Mesothelial cell of epicardium (in vitro differentiated cells): ENCODE measurements at regions not wholly inside any gene's neighbourhood (a gene's known extent, or its start where the extent isn't known, plus 50 kb on each side); places are given as distances from the start of the nearest gene placed in this dataset.

ENCODE experiments used
- DNase-seq, 2 experiments: peaks; one replicate each; pipeline ENCODE4 v3.0.0; 2021; ENCODE audit warnings: low spot score in 2 of 2; ENCODE audit not compliant: unreplicated experiment in 2 of 2
- H3K27ac Mint-ChIP-seq: 2 replicates; pipeline ENCODE4 v1.8.0; 2021; ENCODE audit warnings: mixed read lengths
- H3K27me3 Mint-ChIP-seq: 2 replicates; pipeline ENCODE4 v1.8.0; 2021; ENCODE audit warnings: low read depth, mixed read lengths
- H3K36me3 Mint-ChIP-seq: 2 replicates; pipeline ENCODE4 v1.8.0; 2021; ENCODE audit warnings: mixed read lengths
- H3K4me1 Mint-ChIP-seq: 2 replicates; pipeline ENCODE4 v1.8.0; 2021; ENCODE audit warnings: mixed read lengths
- H3K4me3 Mint-ChIP-seq: 2 replicates; pipeline ENCODE4 v1.8.0; 2021; ENCODE audit warnings: mild to moderate bottlenecking, moderate library complexity, mixed read lengths
- H3K9me3 Mint-ChIP-seq: 2 replicates; pipeline ENCODE4 v1.8.0; 2021; ENCODE audit warnings: mixed read lengths
- TF ChIP-seq, protein P1 (sequence below): fragments of 200-600 bp; sonication (generic); IDR thresholded peaks from one replicate; pipeline ENCODE4 v1.5.0; 2021; ENCODE audit warnings: antibody characterized with exemption; ENCODE audit not compliant: unreplicated experiment

DNA sequence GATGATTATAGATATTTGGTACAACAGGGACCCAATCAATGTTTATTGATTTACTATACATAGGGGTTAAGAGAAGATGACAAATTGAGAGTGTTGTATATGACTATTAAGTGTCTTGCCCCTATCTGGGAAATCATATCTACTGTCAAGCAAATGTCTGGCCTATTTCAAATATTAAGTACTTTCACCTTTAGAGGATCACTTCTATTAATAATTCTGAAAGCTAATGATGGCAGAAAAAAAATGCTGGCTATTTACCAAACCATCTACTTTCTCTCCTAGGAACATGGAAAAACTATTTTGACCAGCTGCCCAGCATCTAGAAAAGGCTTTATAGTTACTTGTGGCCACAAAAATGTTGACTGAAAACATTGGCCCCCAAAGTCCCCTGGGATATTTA, 632.3 kb upstream of the ZNF385D start:
- H3K36me3 Mint-ChIP-seq, result no peaks in the 10 kb centered on the region
- peaks cover 34% of the 10 kb centered on the region for H3K27me3 Mint-ChIP-seq
- no peak overlapping the region for H3K27ac Mint-ChIP-seq
- DNase-seq, result no peak
- no peak overlapping the region for H3K4me3 Mint-ChIP-seq
- H3K4me1 Mint-ChIP-seq, result no peaks in the 10 kb centered on the region
- no peaks in the 10 kb centered on the region for H3K9me3 Mint-ChIP-seq
- TF ChIP-seq, protein P1, sequence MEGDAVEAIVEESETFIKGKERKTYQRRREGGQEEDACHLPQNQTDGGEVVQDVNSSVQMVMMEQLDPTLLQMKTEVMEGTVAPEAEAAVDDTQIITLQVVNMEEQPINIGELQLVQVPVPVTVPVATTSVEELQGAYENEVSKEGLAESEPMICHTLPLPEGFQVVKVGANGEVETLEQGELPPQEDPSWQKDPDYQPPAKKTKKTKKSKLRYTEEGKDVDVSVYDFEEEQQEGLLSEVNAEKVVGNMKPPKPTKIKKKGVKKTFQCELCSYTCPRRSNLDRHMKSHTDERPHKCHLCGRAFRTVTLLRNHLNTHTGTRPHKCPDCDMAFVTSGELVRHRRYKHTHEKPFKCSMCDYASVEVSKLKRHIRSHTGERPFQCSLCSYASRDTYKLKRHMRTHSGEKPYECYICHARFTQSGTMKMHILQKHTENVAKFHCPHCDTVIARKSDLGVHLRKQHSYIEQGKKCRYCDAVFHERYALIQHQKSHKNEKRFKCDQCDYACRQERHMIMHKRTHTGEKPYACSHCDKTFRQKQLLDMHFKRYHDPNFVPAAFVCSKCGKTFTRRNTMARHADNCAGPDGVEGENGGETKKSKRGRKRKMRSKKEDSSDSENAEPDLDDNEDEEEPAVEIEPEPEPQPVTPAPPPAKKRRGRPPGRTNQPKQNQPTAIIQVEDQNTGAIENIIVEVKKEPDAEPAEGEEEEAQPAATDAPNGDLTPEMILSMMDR, result no peak

GRCh38 chr3:22386107-22386506, 635.1 kb upstream of the ZNF385D start:
- DNase-seq, result no peak
- no peaks in the 10 kb centered on the region for H3K4me1 Mint-ChIP-seq
- H3K27ac Mint-ChIP-seq, result no peak overlapping the region
- TF ChIP-seq, protein P1, result no peak
- no peaks in the 10 kb centered on the region for H3K36me3 Mint-ChIP-seq
- H3K27me3 Mint-ChIP-seq, result peaks cover 29% of the 10 kb centered on the region
- H3K4me3 Mint-ChIP-seq, result no peak overlapping the region
- no peaks in the 10 kb centered on the region for H3K9me3 Mint-ChIP-seq

- Mint-ChIP-seq H3K27me3 (peaks cover 12% of the 10 kb centered on the region), H3K27ac (no peak overlapping the region), H3K4me1 (no peaks in the 10 kb centered on the region), H3K9me3 (peaks cover 3% of the 10 kb centered on the region), H3K36me3 (no peaks in the 10 kb centered on the region), H3K4me3 (no peak overlapping the region)
- TF ChIP-seq, protein P1, result no peak
- no peak for DNase-seq
Observed at GRCh38 chr3:22392286-22392685, 641.3 kb upstream of the ZNF385D start.

DNA sequence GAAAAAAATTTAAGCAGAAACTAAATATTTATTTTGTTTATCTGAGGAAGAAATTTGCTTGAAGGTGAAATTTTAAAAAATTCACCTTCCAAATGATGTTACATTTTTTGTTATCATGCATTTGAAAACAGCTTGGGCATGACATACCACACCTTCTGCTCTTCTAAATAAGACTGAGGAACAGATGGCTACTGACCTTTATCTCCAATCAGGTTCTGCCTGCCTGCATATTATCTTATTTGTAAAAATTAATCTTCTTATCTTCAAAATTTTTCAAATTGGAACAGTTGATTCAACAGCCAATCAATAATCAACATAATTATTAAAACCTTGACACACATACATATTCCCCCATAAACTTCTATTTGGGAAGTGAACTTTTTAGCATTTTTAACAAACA, 641.8 kb upstream of the ZNF385D start:
- Mint-ChIP-seq H3K4me1 (no peaks in the 10 kb centered on the region), H3K9me3 (peaks cover 8% of the 10 kb centered on the region), H3K4me3 (no peak overlapping the region), H3K27me3 (peaks cover 12% of the 10 kb centered on the region), H3K36me3 (no peaks in the 10 kb centered on the region), H3K27ac (no peak overlapping the region)
- no peak for DNase-seq
- TF ChIP-seq, protein P1, result no peak

GRCh38 chr3:22399566-22399965, 648.6 kb upstream of the ZNF385D start:
- Mint-ChIP-seq H3K9me3 (peaks cover 13% of the 10 kb centered on the region), H3K36me3 (no peaks in the 10 kb centered on the region), H3K4me3 (no peak overlapping the region), H3K4me1 (peaks cover 10% of the 10 kb centered on the region), H3K27ac (no peak overlapping the region), H3K27me3 (no peaks in the 10 kb centered on the region)
- TF ChIP-seq, protein P1, result no peak
- no peak for DNase-seq

DNA sequence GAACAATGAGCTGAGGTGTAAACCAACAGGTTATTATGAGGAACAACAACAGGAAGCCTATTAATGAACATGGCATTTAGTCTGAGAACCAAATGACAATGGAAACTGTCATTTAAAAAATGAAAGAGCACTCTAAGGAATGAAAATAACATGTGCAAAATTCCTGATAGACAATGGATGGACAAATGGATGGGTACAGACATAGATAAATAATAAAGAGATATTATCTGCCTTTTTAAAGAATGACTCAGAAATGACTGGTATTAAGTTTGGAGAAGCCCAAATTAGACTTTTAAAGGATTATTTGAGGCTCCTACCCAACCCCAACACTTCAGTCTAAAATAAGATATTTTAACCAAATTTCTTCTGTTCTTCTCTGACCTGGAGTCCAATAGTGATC, 650.5 kb upstream of the ZNF385D start:
- Mint-ChIP-seq H3K27ac (no peak overlapping the region), H3K27me3 (no peaks in the 10 kb centered on the region), H3K4me3 (no peak overlapping the region), H3K36me3 (no peaks in the 10 kb centered on the region), H3K9me3 (peaks cover 13% of the 10 kb centered on the region), H3K4me1 (peaks cover 10% of the 10 kb centered on the region)
- no peak for DNase-seq
- TF ChIP-seq, protein P1, result no peak
